Colonic mucosa (tissue), 4 donors: ENCODE measurements at regions not wholly inside any gene's neighbourhood (a gene's known extent, or its start where the extent isn't known, plus 50 kb on each side); places are given as distances from the start of the nearest gene placed in this dataset.

Source experiments
- DNase-seq: peaks from one replicate; pipeline ENCODE4 v3.0.0-alpha.2; 2020
- H3K27ac ChIP-seq: fragments of 200-600 bp; one replicate; pipeline ENCODE4 v1.8.0; 2021
- H3K27me3 ChIP-seq: fragments of 200-600 bp; one replicate; pipeline ENCODE4 v1.8.0; 2021
- H3K36me3 ChIP-seq: fragments of 200-600 bp; one replicate; pipeline ENCODE4 v1.8.0; 2021
- H3K4me1 ChIP-seq: fragments of 200-600 bp; one replicate; pipeline ENCODE4 v1.8.0; 2021; ENCODE audit warnings: mild to moderate bottlenecking
- H3K4me3 ChIP-seq: fragments of 200-600 bp; one replicate; pipeline ENCODE4 v1.8.0; 2021
- H3K9ac ChIP-seq, 2 donors: one replicate each; pipeline ENCODE4 v1.7.0; 2013; ENCODE audit warnings: control low read depth in 2 of 2, low read depth in 2 of 2, low read length in 2 of 2
- H3K9me3 ChIP-seq: fragments of 200-600 bp; one replicate; pipeline ENCODE4 v1.8.0; 2021
- CTCF ChIP-seq: fragments of 200-600 bp; IDR thresholded peaks from one replicate; pipeline ENCODE4 v1.8.0; 2022; ENCODE audit warnings: antibody characterized with exemption, mild to moderate bottlenecking
- intact Hi-C: fragments of 100-400 bp; cut with DNase I; formaldehyde crosslinking; loops from one replicate; pipeline ENCODE4 v1.14.1; 2022
- donor health status: healthy.
- donor health status: DM: no; HTN: no; CAD: no.
- donor health status: DM: no; HTN: no; CAD: no.

DNA sequence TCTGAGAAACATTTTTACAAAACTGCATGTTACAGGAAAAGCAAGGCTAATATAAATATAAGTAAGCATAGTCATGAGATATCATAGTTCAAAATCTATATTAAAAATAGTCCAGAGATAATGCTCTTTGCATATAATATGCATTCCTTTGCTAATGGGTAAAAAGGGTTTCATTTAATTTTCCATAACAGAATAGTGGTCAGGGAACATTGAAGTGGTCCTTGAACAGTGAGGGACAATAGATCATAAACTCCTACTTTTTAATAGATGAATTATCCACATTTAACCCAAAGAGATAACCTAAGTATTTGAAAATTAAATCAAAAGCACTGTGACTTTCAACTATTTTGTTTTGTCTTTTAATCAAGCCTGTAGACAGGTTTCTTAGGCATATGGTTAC lies 243.1 kb upstream of the ADGRB3 start:
- Histone ChIP-seq H3K4me3 (no peak overlapping the region), H3K36me3 (no peaks in the 10 kb centered on the region), H3K27me3 (no peaks in the 10 kb centered on the region), H3K4me1 (no peaks in the 10 kb centered on the region), H3K27ac (no peak overlapping the region), H3K9me3 (peaks cover 4% of the 10 kb centered on the region), H3K9ac (no peak overlapping the region)
- TF ChIP-seq CTCF = no peak
- DNase-seq = no peak
- intact Hi-C loops = no loop called here

DNA sequence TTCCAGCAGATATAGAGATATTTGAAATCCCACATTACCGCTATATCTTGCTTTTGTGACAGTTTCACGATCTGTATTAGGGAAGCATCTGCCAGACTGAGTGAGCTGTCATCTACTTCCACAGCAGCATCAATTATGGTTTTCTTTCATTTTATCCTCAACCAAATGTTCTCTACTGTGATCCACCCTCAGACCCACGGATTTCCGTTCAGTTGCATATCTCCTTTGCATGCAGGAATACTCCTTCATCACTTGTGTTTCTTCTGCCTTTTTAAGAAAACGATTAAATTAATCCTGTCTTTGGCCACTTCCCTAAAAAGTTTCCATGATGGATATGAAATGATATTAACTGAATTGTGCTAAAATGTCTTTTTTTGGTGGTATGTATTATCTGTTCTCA lies 262.1 kb upstream of the ADGRB3 start:
- no peak for TF ChIP-seq CTCF
- intact Hi-C loops = no loop called here
- Histone ChIP-seq H3K9ac (no peak overlapping the region), H3K9me3 (no peaks in the 10 kb centered on the region), H3K4me1 (no peaks in the 10 kb centered on the region), H3K27me3 (no peaks in the 10 kb centered on the region), H3K4me3 (no peak overlapping the region), H3K27ac (no peak overlapping the region), H3K36me3 (no peaks in the 10 kb centered on the region)
- no peak for DNase-seq

- Histone ChIP-seq H3K36me3 (no peaks in the 10 kb centered on the region), H3K9ac (no peak overlapping the region), H3K27me3 (no peaks in the 10 kb centered on the region), H3K27ac (no peak overlapping the region), H3K9me3 (no peaks in the 10 kb centered on the region), H3K4me1 (no peaks in the 10 kb centered on the region), H3K4me3 (no peak overlapping the region)
- DNase-seq = no peak
- intact Hi-C loops = no loop called here
- no peak for TF ChIP-seq CTCF
These were observed 266.2 kb upstream of the ADGRB3 start for GRCh38 chr6:68368845-68369244.

- H3K9me3 ChIP-seq = no peaks in the 10 kb centered on the region
- H3K4me3 ChIP-seq = no peak overlapping the region
- H3K9ac ChIP-seq = no peak overlapping the region
- DNase-seq = no peak
- intact Hi-C loops = no loop called here
- H3K27me3 ChIP-seq = no peaks in the 10 kb centered on the region
- no peaks in the 10 kb centered on the region for H3K4me1 ChIP-seq
- no peaks in the 10 kb centered on the region for H3K36me3 ChIP-seq
- H3K27ac ChIP-seq = no peak overlapping the region
- no peak for TF ChIP-seq CTCF
These were observed 270.7 kb upstream of the ADGRB3 start for GRCh38 chr6:68364271-68364805.

DNA sequence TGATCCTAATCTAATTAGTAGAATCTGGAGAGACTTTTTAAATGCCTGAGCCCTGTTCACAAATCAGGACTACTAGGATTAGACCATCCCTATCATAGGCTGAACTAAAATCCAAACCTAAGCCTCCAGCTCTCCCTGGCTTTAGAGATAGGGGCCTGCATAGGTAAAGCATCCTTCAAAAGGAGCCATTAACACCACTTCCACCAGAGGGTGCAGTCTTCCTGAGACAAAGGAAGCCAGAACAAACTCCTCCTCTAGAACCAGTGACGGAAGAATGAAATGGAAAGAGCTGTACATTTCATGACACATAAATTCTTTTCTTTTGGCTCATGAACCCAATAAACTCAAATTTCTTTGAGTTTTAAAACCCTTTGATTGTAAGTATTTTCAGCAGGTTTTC lies 291.2 kb upstream of the ADGRB3 start:
- no peak for TF ChIP-seq CTCF

DNA sequence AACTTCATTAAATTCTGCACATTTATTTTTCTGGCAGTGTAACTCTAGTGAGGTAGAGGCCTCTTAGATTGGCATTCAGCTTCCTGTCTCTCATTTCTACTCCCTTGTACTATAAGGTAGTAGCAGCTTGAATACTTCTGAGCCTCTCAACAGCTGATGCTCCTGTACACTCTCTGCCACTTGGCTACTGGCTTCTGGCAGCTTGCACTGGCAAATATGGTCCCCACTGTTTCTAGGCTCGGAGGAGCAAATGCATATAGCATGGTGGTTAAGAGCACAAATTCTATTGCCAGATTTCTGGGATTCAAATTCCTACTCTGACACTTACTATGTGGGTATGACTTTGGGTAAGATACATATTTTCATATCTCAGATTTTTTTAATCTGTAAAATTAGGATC lies 292.8 kb upstream of the ADGRB3 start:
- Histone ChIP-seq H3K9ac (no peak overlapping the region), H3K27ac (no peak overlapping the region), H3K27me3 (no peaks in the 10 kb centered on the region), H3K4me1 (no peaks in the 10 kb centered on the region), H3K4me3 (no peak overlapping the region), H3K9me3 (no peaks in the 10 kb centered on the region), H3K36me3 (no peaks in the 10 kb centered on the region)
- DNase-seq = no peak
- no peak for TF ChIP-seq CTCF
- intact Hi-C loops = no loop called here

More for the DNA sequence above, 291.2 kb upstream of the ADGRB3 start:
- Histone ChIP-seq H3K27ac (no peak overlapping the region), H3K4me1 (no peaks in the 10 kb centered on the region), H3K4me3 (no peak overlapping the region), H3K36me3 (no peaks in the 10 kb centered on the region), H3K9me3 (no peaks in the 10 kb centered on the region), H3K9ac (no peak overlapping the region), H3K27me3 (no peaks in the 10 kb centered on the region)
- DNase-seq = no peak
- intact Hi-C loops = no loop called here
